Head of caudate nucleus (tissue), 42 donors: ENCODE measurements at regions not wholly inside any gene's neighbourhood (a gene's known extent, or its start where the extent isn't known, plus 50 kb on each side); places are given as distances from the start of the nearest gene placed in this dataset.
A peak's percentile ranks its signal among the peaks of the same experiment; 100 is the strongest.

Source experiments
- DNase-seq, 42 donors: peaks; one replicate each; pipeline versions ENCODE4 v3.0.0 to v3.0.0-alpha.2; 2020 to 2021; ENCODE audit warnings: mixed read lengths in 7 of 42
- intact Hi-C: fragments of 100-400 bp; cut with DNase I; formaldehyde crosslinking; loops from one replicate; pipeline ENCODE4 v1.15.0; 2022

DNA sequence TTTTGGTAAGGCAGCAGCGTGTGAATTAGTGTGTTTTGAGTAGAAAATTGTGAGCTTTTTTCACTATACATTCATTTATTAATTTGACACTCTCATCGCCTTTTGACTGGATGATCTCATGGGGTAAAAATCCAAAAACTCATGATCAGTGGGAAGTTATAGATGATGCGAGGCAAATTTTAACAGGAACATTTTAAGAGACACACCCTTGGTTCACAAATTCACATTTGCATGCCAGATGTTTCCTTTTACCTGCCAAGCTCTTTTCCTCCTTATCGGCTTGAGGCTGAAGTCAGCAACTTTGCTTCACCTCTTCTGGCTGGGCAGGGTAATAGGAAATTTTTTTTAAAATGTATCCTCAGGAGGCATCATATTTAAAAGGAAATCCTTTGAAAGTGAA, 318.0 kb upstream of the HS3ST1 start:
- intact Hi-C loops = no loop called here
- no peak for DNase-seq

GRCh38 chr4:11743976-11744375, 315.3 kb upstream of the HS3ST1 start:
- intact Hi-C loops = no loop called here
- DNase-seq = no peak

DNA sequence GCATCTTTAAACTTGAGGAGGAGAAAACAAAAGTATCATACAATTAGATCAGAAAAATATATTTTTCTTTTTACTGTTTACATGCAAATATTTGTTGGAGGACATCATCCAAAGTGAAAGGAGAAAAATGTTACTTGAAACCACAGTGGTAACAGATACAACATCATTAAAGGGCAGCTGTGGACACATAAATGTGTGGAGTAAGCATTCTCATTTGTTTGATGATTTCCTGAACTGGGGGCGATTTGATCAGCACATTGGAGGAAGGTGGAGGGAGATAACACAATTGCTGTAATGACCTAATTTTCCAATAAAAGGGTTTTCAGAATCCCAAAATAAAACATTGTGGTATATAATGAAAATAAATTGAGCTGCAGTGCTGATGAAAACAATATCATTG, 314.5 kb upstream of the HS3ST1 start:
- intact Hi-C loops = no loop called here
- DNase-seq = no peak

DNA sequence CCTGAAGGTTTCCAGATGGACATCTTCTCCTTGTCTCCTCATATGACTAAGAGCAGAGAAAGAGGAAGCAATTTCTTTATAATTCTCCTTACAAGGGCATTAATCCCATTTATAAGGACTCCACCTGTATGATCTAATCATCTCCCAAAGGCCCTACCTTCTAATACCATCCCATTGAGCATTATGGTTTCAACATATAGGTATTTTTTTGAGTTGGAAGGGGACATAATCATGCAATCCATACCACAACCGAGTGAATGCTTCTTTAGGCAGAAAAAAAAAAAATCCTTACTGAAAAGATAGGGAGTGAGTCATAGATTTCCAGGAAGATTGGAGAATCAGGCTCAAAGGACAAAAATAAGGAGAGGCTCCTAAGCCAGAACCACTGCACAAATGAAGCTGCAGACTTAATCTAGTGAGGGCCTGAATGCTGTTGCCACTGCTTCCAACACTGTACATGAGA, 312.5 kb upstream of the HS3ST1 start:
- no peak for DNase-seq
- intact Hi-C loops = no loop called here

DNA sequence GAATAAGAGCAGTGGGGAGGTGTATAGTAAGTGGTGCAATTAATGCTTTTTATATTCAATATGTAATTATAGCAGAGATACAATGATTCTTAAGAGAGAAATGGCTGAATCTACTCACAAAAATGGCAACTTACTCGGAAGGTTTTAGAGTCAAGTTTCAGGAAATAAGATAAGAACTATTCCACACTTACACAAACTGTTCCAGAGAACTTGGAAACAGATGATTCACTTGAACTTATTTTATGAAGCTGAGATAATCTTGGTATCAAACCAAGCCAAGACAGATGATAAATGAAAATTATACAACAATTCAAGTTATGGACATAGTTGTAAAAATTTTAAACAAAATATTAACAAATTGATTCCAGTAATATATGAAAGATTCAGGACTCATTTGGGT, 311.3 kb upstream of the HS3ST1 start:
- DNase-seq = no peak
- intact Hi-C loops = no loop called here

DNA sequence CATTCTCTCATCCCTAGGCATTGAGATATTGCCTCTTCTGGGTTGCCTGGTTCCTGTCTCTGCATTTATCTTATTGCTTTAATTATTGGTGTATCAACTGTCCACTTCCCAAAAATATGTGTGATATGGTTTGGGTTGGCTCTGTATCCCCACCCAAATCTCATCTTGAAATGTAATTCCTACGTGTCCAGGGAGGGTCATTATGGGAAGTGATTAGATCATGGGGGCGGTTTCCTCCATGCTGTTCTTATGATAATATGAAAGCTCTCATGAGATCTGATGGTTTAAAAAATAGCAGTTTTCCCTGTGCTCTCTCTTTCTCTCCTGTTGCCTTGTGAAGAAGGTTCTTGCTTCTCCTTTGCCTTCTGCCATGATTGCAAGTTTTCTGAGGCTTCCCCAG, 308.3 kb upstream of the HS3ST1 start:
- intact Hi-C loops = no loop called here
- DNase-seq = no peak

- no peak for DNase-seq
- intact Hi-C loops = no loop called here
Observed at GRCh38 chr4:11735651-11736050, 307.0 kb upstream of the HS3ST1 start.

GRCh38 chr4:11732155-11732554, 303.5 kb upstream of the HS3ST1 start:
- DNase-seq = no peak
- intact Hi-C loops = no loop called here

DNA sequence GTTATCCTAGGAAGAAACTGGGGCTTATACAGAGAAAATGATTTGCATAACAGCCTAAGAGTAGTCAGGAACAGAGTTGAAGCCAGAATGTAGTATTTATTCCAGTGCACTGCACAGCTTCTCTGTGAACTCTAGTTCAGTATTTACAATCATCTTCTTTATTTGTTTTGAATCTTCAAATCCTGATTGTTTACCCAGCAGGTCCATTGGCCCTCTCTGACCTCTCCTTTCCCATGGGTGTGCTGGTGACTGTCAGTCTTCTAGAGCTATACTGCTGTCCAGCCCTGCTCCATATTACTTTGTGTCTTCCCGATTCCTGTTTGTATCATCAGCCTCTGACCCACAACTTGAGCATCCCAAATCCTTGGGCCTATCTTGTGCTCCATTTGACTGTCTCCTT, 301.9 kb upstream of the HS3ST1 start:
- no peak for DNase-seq
- intact Hi-C loops = no loop called here

- intact Hi-C loops = no loop called here
Observed at GRCh38 chr4:11729548-11729947, 300.9 kb upstream of the HS3ST1 start.

DNA sequence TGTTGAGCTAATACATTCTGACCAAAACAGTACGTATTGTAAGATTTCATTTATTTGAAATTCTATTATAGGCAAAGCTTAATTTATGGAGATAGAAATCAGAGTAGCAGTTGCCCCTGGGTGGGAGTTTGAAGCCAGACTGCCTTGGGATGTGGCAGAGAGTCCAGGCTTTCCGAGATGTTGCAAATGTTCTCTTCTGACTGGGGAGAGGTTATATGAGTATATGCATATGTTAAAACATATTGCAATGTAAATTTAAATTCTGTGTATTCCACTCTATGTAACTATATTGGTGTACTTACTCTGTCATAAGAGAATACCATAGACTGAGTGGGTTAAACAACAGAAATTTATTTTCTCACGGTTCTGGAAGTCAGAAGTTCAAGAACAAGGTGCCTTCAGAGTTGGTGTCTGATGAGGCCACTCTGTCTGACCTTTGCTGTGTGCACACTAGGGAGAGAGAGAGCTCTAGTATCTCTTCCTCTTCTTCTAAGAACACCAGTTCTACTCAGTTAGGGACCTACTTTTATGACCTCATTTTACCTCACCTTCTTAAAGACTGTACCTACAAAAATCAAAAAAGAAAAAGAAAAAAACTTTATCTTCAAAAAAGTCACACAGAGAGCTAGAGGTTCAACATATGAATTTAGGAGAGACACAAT, 299.3 kb upstream of the HS3ST1 start:
- no peak for DNase-seq
- intact Hi-C loops = no loop called here

More at GRCh38 chr4:11729548-11729947, 300.9 kb upstream of the HS3ST1 start:
- no peak for DNase-seq

GRCh38 chr4:11724731-11725130, 296.0 kb upstream of the HS3ST1 start:
- intact Hi-C loops = no loop called here
- no peak for DNase-seq

GRCh38 chr4:11722223-11722622, 293.5 kb upstream of the HS3ST1 start:
- DNase-seq = no peak
- intact Hi-C loops = no loop called here

GRCh38 chr4:11720292-11720691, 291.6 kb upstream of the HS3ST1 start:
- intact Hi-C loops = no loop called here
- peak in 9 of 42 donors; percentile 6 to 52 (median 14) for DNase-seq

DNA sequence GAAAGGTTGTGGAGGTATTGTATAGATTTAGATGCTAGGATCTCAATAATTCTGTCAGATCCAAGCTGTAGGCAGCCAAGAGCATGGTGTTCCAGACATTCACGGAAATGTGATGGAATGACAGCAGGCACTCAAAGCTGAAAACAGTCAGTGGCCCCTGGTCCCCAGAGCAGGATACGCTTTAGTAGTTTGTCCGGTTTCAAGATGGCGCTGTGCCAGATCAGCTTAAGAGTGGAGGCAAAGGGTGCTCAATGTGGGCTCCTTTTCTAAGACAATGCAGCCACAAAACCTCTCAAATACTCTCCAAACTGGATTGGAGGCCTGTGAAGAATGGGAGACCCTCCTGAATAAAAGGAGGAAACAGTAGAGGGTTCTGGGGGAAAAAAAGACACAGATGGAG, 291.2 kb upstream of the HS3ST1 start:
- intact Hi-C loops = no loop called here

DNA sequence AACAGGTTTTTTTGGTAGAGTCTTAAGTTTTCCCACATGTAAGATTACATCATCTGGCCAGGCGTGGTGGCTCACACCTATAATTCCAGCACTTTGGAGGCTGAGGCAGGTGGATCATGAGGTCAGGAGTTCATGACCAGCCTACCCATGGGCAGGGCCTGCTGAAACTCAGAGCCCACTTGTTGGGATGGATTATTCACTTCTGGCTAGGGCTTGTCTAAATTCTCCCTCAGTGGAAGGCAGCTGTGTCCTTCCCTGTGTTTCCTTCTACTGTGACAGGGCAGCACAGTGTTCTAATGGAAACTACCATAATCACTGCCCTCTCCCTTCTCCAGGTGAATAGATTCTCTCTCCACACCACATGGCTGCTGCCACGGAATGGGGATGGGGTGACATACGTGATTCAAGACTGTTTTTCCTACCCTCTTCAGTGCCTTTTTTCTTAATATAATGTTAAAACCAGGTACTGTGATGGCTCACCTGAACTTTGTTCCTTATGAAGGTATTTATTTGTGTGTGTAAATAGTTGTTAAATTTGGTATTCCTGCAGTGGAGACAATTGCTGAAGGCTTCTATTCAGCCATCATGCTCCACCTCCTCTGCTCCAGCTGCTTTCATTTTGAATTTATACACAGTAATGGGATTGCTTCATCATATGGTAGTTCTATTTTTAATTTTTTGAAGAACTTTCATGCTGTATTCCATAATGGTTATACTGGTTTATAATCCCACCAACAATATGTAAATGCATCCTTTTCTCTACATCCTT, 287.2 kb upstream of the HS3ST1 start:
- DNase-seq = no peak
- intact Hi-C loops = no loop called here

More for the DNA sequence above, 291.2 kb upstream of the HS3ST1 start:
- DNase-seq = no peak

DNA sequence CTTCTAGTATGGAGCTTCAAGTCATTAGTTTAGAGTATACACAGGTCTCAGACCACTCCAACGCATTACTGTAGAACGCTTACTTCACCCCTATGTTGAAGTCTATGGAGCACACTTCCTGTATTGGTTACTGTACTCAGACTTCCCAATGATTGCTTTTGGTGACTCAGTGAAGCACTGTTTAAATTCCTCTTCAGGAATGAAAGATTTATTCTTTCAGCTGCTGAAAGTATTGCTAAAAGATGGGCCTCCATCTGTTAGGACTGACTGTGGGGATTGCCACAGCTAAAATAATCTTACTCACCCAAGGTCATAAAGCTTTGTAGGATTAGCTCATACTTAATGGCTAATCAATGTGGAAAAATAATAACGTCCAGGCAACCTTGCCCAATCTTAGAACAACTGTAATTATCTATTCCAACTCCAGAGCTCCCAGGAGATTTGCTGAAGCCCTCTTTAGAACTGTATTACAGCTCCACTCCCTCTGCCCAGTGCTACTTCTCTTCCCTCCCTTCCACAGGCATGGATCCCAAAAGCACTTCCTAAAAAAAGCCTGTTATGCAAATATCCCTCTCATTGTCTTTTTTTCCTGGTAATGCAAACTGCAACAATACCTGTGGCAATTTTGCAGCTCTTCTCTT, 281.9 kb upstream of the HS3ST1 start:
- DNase-seq = no peak
- intact Hi-C loops = no loop called here

DNA sequence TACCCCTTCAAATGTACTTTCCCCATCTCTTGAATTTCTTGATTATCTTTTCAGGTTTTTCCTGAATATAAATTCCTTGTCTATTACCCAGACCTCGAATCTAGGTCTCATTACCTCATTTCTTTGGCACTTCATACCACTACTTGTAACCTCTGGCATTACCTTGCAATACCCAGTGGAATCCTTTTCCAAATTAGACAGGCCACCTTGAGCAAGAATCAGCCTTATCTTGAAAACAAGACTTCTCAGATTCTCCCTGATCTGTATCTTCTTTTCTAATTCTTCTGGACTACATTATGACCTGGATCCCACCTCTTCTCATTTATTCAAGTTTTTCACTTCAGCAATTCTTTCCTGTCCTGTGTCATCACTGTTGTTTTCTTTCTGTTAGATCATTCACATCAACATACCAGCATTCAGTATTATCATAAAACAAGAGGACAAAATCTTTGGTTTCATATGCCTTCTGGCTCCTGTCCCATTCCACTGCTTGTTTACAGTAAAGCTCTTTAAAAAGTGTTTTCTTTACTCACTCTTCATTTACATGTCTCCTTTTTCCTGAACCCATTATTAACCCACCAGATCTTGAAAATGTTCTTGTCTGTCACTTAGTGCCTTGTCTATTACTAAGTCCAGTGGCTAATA, 275.6 kb upstream of the HS3ST1 start:
- intact Hi-C loops = no loop called here
- DNase-seq = no peak

GRCh38 chr4:11702886-11703557, 274.3 kb upstream of the HS3ST1 start:
- intact Hi-C loops = no loop called here
- DNase-seq = no peak
